NOMO-1 treated with dmso at 0.1 percent for 144 hours (cell line): ENCODE measurements at regions not wholly inside any gene's neighbourhood (a gene's known extent, or its start where the extent isn't known, plus 50 kb on each side); places are given as distances from the start of the nearest gene placed in this dataset.

ENCODE experiments used
- DNase-seq: peaks from one replicate; lab custom pipeline; 2025; ENCODE audit not compliant: unreplicated experiment; lab: John Stamatoyannopoulos, UW

DNA sequence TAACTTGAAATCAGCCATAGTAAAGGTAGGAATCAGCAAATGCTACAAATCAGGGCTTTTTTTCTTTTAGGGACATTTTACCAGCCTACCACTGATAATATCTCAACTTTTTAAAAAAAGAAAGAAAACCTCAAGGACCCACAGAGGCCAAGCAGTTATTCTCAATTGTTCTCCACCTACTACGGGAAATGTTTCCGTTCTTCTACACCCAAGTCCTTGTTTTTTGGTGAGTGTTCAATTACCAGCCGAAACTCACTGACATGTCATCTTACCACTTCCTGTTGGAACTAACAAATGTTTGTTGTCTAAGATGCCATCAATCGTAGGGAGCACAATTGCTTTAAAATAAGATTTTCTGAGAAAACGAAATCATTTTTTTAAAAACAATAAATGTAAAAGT lies 50.2 kb upstream of the CDK1 start:
- no peak for DNase-seq

DNA sequence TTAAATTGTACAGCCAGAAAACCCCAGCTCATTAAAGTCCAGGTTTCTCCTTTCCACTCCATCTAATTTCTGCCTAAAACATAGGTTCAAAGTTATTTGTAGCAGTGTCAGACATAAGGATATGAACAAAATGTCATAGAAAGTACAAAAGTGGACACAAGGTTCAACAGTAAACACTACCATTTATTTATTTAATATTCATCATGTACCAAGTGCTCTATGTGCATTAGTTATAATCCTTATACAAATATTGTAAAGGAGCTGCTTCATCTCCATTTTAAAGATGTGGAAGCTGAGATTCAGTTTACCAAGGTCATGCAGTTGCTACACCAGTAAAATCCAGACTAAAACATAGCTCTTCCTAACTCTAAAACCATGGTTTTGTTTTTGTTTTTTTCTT lies 52.0 kb upstream of the CDK1 start:
- no peak for DNase-seq

DNA sequence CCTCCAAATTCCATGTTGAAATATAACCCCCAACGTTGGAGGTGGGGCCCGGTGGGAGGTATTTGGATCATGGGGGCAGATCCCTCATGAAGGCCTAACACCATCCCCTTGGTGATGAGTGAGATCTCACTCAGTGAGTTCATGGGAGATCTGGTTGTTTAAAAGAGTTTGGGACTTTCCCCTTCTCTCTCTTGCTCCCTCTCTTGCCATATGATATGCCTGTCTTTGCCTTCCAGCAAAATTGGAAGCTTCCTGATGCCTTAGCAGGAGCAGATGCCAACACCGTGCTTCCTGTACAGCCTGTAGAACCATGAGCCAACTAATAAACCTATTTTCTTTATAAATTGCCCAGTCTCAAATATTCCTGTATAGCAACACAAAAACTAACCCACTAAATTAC lies 55.7 kb upstream of the CDK1 start:
- DNase-seq, result no peak

DNA sequence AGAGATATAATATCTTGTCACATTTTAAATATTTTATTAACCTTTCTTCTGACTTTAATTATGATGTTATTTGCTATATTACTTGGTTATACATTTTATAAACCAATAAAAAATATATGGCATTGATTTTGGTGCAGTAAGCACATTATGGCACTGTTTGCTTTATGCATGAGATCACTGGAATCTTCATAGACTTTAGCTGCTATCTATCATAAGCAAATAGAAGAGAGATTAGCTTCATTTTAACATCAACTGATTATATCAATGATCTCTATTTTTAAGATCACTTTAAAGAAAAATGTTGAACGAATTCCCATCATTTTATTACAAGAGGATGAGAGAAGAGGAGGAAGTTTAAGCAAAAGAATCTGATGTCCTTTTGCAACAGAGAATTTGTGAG lies 58.6 kb upstream of the CDK1 start:
- no peak for DNase-seq

DNA sequence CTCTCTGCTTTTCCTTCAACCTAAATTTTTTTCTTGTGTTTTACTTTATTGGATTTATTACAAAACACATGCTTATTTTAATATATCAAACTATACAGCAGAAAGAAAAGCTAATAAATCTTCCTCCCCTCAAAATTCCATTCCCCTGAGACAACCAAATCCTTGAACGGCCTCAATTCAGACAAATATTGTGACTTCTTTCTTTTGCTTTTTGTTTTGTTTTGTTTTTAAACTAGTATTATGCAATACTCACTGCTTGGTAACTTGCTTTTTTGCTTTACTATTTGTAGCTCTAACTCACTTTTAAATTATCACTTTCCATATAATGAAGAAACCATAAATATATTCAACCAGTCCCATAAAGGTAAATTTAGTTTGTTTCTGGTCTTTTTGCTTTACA lies 59.4 kb upstream of the CDK1 start:
- DNase-seq, result no peak

DNA sequence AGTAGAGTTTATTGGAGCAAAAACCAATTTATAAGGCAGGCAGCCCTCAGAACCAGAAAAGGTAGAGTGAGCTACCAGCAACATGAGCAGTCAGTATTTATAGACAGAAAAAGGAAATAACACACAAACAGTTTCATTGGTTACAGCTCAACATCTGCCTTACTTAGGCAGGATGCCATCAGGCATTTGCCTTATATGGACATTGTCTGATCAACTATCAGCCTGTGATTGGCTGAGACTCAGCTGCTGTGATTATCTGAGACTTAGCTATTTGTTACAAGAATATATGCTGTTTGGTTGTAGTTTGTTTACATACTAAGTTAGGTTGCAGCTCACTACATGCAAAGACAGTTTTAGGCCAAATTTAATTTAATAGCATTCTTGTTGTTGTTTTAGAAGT lies 60.4 kb upstream of the CDK1 start:
- no peak for DNase-seq

DNA sequence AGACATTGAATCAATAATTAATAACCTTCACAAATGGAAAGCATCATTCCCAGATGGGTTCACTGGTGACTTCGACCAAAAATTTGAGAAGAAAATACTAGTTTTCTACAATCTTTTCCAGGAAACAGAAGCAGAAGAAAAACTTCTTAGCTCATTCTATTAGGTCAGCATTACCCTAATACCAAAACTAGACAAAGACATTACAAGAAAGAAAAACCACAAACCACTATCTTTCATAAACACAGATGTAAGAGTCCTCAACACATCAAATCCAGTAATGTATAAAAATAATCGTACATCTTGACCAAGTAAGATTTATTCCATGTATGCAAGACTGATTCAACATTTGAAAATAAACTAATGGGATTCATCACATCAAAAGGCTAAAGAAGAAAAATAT lies 64.0 kb upstream of the CDK1 start:
- DNase-seq, result no peak

DNA sequence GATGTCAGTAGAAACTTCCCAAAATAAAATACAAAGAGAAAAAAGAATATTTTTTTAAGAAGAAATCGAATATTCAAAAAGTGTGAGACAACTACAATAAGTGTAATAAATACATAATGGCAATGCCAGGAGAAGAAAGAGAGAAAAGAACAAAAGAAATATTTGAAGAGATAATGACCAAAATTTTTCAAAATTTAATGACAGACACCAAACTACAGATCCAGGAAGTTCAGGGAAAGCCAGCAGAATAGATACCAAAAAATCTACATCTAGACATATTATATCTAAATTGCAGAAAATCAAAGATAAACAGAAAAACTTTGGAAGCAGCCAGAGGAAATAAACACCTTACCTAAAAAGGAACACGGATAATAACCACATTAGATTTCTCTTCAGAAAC lies 66.8 kb upstream of the CDK1 start:
- DNase-seq, result no peak

DNA sequence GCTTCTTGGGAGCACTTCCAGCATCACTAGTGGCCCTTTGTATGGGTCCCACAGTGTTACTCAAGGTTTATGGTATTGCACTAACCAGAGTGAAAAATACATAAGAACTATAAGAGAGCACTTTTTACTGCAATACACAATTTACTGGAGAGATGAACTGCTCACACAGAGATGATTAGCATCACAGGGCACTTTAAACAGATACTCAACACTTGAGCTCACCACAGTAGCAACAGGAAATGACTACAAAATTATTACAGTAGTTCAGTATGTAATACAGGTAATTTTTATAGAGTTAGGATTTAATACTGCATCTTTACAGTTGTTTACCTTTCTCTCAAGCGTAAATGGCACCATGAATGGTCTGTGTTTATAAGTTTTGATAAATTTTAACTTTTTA lies 68.2 kb upstream of the CDK1 start:
- no peak for DNase-seq

DNA sequence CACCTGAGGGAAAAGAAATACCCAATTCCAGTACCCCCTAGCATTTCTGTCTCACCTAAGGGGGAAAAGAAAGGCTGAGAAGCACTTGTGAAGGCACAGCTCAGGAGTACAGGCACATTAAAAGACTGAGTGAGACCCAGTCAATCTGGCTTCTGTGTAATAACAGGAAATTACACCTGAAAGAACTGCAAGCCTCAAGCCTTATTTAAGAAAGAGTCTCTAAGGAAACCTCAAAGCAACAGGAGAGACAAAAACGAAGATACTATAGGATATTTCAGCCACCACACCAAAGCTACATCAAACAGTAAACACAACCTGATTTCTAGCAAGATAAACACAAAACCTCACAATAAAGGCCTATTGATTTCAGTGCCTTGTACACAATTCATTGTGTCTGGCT lies 69.6 kb upstream of the CDK1 start:
- DNase-seq, result no peak

DNA sequence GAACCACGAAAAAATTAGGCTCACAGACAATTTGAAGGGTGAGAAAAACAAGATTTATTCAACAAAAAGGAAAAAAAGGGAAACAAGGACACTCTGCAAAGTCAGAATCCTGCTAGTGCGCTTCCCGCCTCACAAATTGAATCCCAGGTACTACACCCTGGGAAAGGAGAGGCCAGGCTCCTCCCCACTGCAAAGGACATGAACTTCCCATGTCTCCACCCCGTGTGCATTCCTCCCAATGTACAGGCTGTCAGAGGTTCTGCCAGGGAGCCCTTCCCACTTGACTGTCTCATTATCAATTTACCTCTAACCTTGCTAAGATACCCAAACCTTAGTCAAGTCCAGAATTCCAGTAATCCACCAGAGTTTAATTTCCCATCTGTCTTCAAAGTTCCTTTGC lies 70.4 kb upstream of the CDK1 start:
- DNase-seq, result no peak

DNA sequence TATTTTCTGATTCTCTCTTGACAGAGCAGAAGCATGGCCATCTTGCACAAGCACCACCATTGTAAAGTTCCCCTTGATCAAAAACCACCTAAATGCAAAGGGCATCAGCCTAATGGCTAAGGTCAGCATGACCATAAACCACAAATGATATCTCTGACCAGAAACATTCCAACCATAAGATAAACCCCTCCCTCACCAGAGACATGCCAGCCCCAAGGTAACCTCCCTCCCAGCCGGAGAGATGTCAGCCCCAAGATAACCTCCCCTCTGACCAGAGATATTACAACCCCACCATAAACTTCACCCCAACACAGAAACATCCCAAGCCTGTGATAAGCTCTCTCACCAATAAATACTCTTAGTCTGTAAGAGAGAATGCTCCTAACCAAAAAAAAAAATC lies 72.1 kb upstream of the CDK1 start:
- no peak for DNase-seq

DNA sequence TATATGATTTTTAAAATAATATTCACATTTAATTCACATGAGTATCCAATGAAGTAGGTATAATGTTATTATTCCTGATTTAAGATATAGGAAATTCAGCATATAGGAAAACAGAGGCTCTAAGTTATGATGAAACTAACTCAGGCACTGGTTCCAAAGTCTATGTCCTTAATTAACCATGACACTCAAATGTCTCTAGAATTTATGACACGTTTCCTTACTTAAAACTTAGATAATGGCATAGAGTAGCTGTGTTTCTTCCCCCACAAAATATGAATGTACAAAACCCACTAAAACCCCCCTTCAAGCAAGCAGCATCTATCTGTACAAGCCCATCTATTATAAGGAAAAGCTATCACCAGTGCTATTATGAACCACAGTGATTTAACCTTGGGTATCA lies 72.9 kb upstream of the CDK1 start:
- no peak for DNase-seq

DNA sequence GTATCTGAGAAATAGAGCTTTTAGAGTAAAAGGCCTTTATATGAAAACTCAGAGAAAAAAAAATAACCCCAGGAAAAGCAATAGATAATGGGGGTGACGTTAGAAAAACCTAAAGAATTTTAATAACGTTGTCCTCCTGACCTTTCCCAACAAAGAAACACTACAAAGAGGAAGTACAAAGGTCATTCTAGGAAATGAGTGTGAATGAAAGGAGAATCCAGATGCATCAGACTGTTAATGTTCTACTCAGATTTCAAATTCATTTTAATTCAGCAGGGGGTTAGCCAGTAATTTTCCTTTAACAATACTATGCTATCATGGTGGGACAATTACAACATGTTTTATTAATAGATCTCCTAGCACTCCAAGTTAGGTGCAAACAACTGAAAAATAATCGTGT lies 73.8 kb upstream of the CDK1 start:
- no peak for DNase-seq

DNA sequence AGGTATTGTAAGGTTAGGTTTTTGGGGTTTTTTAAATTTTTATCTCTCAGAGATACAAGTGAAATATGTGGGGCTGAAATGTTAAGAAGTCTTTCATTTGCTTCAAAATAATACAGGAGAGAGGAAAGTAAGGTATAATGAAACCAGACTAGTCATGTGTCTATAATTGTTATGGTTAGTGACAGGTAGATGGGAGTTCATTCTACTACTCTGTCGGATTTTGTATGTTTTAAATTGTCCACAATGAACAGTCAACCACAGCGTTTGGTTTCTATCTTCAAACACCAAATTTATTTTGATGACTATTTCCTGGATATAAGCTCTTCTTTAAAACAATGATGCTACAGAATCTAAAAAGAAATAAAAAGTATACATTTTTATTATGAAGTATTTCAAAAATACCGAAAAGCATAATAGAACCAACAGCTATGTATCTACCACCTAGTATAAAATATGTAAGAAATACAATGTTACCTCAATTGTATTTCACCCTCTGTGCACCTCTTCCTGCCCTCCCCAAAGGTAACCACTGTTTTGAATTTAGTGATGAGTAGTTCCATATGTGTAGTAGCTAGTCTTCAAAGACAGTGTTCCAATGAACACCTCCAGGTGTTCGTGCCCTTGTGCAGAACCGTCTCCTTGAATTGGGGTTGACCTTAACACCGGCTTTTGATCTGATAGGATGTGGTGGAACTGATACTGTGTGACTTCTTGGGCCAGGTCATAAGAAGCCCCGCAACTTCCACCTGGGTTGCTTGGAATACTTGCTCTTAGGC lies 74.8 kb upstream of the CDK1 start:
- DNase-seq, result no peak

DNA sequence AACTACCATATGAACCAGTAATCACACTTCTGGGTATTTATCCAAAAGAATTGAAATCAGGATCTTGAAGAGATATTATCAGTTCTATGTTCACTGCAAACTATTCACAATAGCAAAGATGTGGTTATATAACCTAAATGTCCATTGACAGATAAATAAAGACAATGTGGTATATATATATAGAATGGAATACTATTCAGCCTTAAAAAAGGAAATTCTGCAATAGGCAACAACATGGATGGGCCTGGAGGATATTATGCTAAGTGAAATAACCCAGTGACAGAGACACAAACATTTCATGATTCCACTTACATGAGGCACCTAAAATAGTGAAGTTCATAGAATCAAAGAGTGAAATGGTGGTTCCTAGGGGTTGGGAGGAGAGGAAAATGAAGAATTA lies 90.6 kb upstream of the CDK1 start:
- no peak for DNase-seq

DNA sequence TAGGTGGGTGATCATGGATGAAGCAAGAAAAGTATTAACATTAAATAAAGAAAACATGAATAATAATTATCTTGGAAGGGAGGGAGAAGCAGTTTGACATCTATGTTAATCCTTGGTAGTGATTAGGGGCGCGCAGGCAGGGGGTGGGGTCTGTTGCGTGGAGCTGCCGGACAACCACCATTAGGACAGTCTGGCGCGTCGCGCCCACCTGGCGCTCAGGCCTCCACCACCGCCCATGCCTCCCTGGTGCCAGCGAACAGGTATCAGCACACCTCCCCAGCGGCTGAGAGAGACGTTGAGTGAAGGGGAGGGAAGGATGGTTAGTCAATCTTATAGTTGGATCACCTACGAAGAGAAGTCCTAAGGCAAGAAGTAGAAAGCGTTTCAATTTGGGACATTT lies 94.2 kb upstream of the CDK1 start:
- DNase-seq, result no peak

DNA sequence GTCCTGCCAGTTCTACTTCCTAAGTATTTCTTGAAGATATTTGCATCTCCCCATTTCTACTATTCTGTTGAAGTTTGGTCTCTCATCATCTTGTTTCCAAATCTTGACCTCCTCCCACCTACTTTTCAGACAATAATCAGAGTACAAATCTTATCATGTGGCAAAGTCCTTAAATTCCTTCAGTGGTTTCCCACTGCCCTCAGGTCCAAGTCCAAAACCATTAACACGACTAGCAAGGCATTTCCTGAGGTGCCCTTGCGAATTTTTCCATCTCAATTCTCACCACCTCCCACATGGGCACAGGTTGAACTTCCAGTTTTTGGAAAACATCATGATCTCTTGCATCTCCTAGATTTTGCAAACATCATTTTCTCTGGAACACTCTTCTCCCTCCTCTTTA lies 97.2 kb upstream of the CDK1 start:
- no peak for DNase-seq

DNA sequence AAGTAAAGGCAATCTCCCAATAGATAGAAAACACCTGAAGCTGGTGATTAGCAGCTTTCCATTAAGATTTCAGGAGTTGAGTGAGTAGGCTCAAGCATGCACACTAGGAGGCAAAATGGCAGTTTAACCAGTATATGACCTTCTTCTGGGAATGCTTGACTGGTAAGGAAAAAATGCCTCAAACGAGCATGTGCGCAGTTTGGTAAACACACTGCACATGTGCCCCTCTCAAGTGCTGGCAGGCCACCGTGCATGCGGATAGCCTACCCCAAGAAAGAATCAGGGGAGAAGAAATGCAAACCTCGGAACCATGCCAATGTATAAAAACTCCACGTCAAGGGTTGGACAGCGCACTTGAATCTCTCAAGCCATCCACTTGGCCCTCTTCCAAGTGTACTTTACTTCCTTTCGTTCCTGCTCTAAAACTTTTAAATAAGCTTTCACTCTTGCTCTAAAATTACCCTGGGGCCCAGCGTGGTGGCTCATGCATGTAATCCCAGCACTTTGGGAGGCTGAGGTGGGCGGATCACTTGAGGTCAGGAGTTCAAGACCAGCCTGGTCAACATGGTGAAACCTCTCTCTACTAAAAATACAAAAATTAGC lies 98.8 kb upstream of the CDK1 start:
- DNase-seq, result no peak

DNA sequence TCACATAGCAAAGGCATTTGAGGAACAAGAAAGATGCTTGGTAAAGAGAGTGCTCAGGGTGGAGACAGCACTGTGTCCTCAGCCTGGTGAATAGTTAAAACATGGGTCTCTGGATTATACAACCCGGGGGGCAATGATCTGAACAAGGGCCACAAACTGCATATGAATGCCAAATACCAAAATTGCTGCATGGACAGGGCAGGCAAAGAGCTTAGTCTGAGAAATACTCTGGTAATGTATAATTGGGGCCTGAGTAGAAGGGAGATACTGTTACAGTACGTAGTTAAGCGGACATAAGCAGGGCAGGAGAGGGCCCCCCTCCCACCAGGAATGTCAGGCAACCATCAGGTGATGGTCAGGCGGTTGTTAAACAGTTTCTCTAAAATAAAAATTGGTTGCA lies 99.3 kb upstream of the CDK1 start:
- no peak for DNase-seq

DNA sequence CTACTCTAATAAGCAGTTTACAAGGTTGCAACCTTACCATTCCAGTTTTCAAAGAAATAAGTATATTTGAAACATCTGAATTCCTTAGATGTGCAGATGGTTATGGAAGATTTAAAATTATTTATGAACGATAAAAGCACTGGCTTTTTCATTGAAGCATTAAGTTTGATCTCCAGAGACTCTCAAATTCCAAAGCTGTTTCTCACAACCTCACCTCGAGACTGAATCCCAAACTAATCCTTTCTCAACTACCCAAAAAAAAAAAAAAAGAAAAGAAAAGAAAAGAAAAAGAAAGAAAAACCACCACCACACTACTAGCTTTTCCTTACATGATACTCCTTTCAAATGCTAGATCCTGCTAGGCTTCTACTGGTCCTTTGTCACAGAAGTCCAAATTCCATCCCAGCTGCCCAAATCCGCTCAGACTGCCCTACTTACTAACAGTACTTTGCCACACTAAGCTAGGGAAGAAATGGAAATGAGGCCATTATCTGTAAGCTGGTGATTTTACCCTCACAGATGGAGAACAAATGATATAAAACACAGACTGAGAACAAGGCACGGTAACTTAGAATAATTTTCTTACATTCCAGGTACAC lies 100.6 kb upstream of the CDK1 start:
- no peak for DNase-seq

DNA sequence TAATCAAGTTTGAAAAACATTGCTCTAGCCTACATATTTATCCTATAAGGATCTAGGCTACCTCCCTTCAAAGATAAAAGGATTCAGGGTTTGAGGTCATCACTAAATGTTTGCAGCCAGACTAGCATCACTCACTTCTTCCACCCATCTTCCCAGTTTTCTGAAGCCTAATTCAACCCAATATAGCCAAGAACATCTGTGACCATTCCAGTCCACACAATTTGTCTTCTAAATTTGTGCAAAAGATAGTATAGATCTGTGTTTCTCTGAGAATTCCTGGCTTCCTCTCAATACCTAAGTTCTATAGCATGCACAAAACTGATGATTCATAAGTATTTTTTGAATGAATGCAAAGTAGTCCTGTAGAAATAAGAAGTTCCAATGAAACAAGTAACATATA lies 103.0 kb upstream of the CDK1 start:
- no peak for DNase-seq

DNA sequence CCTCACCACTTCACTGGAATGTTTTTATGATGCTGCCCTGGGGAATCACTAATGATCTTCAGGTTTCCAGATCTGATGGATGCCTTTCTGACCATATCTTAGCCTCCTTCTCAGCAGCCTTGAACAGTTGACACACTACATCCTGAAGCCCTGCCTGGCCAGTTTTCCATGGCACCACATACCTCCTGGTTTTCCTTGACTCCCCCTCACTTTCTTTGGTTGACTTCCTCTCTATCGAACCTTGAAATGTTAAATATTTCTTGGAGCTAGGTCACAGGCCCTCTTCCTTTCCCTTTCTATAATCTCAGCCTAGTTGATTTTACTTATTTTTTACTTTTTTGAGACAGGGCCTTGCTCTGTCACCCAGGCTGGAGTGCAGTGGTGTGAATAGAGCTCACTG lies 108.8 kb upstream of the CDK1 start:
- DNase-seq, result no peak
